Left renal cortex interstitium (tissue), 4 donors: ENCODE measurements at regions not wholly inside any gene's neighbourhood (a gene's known extent, or its start where the extent isn't known, plus 50 kb on each side); places are given as distances from the start of the nearest gene placed in this dataset.
"Not testable (repeated sequence)": the region's sequence is repeated elsewhere in the genome, so short reads cannot be mapped to it uniquely, and the experiment has no call there.

ENCODE experiments used
- DNase-seq, 4 donors: peaks; one replicate each; pipeline ENCODE4 v3.0.0-alpha.2; 2013; ENCODE audit warnings: low read depth in 4 of 4, low spot score in 2 of 4, missing footprints in 1 of 4

DNA sequence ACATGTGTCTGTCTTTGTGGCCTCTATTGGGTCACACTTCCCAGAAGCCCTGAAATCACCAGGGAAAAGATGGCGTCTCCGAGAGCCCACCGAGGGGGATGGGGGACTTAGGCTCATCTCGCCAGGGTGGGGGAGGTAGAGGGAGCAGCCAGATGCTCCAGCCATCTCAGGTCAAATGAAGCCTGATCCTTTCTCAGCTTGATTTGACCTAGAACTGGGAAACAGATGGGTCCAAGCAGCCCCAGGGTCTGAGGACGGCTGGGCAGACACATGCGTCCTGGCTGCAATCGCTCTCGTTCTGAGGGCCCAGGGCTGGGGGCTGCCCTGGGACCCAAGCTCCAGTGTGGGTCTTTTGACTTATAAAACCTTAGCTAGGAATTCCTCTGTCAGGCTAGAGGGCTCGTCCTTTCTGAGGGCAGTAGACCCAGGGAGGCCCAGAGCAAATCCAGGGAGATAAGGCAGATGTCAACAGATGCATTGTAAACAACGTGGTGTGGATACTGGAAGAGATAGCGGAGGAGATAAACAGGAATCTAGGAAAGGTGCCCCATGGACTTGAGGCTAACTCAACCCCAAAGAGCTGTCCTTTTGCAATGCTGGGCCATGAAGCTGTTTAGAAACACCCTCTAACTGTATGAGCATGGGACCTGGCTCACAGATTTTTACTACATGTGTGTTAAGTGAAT is 127.7 kb downstream of the MYCN start:
- DNase-seq: no peak

DNA sequence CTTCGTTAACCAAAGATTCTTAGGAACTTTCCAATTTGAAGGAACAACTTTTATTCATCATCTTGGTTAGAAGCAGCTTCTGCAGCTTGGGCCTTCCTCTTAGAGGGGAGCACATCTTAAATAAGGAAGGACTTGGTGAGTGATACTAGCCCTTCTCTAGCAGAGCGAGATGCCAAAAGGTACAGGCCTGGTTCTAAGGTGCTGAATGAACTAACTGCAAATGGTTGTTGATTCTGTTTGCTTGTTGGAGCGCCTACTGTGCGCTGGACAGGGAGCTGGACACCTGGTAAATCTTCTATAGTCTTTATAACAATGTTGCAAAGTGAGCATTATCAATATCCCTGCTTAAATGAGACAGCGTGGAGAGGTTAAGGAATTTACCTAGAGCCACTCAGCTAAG is 127.1 kb downstream of the MYCN start:
- DNase-seq: no peak

GRCh38 chr2:16067037-16067406 is 126.7 kb downstream of the MYCN start:
- DNase-seq: no peak

DNA sequence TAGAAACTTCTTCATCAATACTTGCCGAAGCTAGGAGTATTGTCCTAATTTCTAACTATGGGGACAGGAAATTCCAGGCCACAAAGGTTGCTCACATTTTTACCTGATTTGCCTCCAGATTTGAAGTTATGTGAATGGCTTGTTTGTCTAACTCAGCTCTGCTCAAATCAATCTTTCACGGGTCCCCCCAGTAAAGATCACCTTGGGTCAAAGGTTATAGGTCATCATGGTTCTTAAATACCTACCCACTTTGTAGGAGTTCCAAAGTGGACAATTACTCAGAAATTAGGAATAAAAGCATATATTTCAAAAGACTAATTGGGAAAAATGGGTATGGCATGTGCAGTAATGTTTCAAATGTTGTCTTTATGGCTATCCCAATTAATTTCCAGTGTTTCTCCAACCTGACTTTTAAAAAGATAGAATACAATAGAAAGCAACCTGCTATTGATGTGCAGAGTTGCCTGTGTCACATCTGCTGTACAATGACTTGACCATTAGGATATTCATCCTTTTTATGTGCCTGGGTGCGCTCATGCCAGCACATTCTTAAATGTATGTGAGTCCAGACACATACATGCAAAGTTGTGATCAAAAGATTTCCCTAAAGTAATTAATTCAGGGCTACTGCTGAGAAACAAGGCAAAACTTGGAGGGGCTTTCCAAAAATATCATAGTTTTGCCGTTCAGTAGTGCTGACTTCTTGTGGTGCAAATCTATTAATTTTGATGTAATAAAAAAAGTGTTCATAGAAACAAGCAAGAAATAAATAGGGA is 126.1 kb downstream of the MYCN start:
- DNase-seq: no peak

DNA sequence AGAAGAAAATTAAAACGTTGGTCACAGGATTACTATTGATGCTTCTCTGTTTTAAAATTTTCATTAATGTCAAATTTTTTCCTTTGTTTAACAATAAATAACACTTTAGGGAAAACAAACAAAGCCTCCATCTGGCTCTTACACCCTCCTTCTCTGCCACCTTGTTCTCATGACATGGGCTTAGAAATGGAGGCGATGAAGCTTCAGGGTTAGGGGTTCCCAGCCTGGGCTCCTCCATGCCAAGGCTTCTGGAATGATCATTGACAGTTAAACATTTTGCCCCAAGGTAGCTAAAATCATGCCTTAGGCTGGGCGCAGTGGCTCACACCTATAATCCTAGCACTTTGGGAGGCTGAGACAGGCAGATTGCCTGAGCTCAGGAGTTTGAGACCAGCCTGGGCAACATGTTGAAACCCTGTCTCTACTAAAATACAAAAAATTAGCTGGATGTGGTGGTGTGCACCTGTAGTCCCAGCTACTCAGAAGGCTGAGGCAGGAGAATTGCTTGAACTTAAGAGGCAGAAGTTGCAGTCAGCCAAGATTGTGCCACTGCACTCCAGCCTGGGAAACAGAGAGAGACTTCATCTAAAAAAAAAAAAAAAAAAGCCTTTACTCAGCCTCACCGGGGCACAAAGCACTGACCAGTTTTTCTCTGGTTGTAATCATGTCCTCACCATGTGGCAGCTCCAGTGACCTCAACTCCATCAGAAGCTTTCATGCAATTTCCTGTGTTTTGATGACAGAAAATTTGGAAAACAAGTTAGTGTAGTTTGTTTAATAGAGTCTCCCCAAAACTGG is 125.1 kb downstream of the MYCN start:
- DNase-seq: not testable (repeated sequence)

DNA sequence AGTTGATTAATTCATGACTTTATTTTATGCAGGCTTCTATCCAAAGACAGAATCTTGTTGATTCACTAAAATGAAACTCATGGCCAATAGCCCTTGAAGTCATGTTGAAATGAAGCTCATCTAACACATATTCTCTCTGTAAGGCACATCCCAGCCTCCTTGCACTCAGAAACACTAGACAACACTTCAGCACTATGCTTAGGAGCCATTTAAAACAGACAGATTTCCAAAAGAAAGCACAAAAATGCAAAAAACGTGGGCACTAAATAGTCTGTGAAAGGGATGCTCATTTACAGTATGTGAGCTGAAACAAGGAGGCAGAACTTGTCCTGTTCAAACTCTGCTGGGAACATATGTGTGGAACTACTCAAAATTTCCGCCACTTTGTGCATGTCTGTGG is 124.4 kb downstream of the MYCN start:
- no peak for DNase-seq

GRCh38 chr2:16063955-16064633 is 123.7 kb downstream of the MYCN start:
- no peak for DNase-seq

DNA sequence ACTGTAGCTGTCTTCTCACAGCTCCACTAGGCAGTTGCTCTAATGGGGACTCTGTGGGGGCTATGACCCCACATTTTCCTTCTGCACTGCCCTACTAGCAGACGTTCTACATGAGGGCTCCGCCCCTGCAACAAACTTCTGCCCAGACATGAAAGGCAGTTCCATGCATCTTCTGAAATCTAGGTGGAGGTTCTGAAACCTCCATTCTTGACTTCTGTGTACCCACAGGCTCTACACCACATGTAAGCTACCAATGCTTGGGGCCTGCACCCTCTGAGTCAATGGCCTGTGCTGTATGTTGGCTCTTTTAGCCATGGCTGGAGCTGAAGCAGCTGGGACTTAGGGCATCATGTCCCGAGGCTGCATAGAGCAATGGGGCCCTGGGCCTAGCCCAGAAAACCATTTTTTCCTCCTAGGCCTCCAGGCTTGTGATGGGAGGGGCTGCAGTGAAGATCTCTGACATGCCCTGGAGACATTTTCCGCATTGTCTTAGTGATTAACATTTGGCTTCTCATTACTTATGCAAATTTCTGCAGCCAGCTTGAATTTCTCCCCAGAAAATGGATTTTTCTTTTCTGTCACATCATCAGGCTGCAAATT is 123.0 kb downstream of the MYCN start:
- no peak for DNase-seq

- DNase-seq: no peak
Measured at GRCh38 chr2:16062471-16063250, 122.3 kb downstream of the MYCN start.

- no peak for DNase-seq
Measured at GRCh38 chr2:16061441-16062217, 121.3 kb downstream of the MYCN start.

DNA sequence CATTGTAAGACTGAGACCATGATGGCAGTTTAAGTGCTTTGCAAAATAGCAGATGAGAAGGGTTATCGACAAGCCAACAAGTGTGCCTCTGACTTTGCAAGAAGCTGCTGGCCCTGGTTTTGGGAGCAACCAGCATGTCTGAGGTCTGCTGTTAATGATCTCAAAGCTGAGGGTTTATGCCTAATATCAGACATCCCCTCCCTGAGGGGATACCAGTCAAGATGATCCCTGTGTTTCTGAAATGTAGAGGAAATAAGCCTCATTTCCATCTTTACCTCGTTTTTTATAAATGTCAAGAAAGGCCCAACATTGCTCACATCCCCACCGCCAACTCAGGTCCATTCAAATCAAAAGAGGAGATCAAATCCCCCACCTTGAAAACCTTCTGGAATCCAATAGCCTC is 120.6 kb downstream of the MYCN start:
- DNase-seq: no peak

DNA sequence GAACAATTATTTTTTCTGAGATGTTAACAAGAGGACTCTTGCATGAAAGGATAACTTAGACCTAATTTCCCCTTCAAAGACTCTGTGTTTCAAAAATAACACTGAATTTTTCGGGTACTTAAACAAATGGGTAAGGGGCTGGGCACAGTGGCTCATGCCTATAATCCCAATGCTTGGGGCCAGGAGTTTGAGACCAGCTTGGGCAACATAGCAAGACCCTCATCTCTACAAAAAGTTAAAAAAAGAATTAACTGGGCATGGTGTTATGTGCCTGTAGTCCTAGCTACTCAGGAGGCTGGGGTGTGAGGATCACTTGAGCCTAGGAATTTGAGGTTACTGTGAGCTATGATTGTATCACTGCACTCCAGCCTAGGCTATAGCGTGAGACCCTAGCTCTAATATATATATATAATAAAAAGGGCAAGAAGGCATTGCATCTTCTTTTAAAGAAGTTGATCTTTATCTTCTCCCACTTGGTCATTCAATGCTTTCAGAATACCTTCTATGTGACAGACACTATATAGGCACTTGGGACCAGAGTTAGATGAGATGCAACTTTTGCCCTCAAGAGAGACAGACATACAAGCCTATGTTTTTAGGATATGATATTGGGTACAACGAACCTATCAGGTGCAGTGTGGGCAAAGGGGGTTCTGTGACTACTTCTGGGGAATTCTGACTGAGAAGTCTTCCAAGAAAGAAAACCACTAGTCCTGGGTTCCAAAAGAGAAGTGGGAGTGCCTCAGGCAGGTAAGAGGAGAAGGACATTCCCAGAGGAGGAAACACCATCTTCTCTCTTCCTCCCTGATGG is 120.0 kb downstream of the MYCN start:
- no peak for DNase-seq

- no peak for DNase-seq
Measured at GRCh38 chr2:16059393-16060016, 119.2 kb downstream of the MYCN start.

DNA sequence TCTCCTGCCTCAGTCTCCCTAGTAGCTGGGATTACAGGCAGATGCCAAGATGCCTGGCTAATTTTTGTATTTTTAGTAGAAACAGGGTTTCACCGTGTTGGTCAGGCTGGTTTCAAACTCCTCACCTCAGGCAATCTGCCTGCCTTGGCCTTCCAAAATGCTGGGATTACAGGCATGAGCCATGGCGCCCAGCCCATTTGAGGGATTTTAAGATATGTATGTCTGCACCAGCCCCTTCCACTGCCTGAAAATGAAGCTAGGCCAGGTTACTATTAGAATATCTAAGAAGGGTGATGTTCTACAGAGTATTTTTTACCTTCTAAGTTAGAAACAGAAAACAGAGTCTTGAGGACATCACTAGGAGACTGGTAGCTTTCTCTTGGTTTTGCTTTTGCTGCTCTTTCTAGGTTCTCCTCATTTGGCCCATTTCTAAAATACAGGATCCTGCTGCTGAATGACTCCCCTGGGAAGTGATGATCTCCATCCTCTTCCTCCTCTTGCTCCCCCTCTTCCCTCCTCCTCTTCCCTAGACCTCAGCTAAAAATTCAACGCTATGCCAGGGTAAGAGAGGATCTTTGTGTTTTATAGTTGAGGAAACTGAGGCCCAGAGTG is 118.5 kb downstream of the MYCN start:
- no peak for DNase-seq

DNA sequence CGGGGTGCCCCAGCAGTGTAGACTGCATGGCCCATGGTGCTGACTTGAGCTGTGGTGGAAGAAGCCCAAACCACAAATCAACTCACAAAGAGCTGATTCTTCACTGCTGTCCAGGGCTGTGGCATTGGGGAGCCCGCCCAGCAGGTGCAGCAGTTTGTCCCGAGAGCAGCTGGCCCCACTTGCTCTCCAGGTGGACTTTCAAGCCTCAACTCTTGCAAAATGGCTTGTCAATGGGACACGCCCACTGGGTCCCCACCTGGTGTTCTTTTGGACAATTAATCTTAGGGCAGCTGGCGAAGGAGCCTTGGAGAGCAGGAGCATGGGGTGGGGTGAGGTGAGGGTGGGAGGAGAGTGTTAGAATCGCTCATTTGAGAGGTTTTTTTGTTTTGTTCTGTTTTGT is 117.9 kb downstream of the MYCN start:
- no peak for DNase-seq

DNA sequence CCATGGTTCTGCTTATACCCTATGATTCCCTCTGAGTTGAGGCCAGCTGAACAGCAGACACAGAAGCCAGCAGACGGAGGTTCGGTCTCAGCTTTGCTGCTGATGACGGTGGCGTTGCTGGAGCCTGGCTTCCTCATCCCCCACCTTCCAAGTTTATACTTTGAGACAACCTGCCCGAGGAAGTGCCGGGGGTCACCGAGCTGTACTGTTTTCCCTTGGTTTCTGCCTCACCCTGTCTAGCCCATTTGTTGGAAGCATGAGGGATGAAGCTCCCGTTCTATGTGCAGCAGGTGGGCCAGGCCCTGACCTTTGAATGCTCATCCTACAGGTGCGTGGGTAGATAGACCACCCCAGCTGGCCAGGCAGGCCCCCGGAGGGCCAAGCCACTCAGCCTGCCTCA is 117.3 kb downstream of the MYCN start:
- no peak for DNase-seq

DNA sequence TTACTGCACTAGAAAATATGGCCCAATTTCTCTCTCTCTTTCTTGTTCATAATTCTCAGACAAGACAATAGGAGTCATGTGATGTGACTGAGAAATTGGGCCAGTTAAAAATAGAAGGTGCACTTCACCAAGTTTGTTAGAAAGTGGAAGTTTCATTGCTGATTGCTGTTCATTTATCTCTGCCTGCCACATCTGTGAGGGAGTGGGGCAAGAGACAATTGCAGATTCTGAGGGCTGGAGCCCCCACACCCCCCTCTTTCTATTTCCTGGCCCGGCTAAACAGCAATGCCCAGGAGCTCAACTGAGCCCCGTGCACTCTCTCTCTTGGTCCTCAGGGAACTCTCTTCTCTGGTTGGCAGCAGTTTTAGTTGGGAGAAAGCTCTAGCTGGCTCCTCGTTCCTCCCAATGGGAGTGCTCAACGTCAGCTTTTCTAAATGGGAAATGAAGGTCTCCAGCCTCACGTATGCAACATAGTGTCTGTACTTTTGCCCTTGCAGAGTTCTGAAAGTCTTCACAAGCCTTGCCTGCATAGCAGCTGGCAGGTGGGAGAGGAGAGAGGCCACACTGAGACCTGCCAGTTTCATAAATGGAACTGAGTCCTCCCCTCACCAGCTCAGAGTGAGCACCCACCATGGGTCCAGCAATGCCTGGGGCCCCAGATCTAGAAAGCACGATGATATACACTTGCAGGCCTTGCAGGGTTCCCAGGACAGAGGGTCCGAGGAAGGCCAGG is 115.7 kb downstream of the MYCN start:
- no peak for DNase-seq
